ENCODE measurements at regions not wholly inside any gene's neighbourhood (a gene's known extent, or its start where the extent isn't known, plus 50 kb on each side); places are given as distances from the start of the nearest gene placed in this dataset.

DNA sequence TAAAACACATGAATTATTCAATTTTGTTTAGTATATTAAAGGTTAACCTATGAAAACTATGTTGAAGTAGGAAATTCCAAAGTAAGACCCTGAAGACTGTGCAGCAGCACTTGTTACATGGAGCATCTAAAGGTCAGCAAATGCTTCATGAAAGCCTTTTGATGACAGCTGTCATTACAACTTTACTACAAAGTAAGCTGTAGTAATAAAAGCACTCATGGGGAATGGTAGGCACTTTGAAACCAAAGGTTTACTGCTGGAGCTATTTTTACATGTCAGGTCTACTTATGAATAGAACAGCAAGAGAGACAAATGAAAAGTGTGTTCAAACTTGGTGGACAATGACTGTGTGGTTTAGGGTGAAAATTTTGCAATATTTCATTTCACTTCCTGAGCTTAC is 672.5 kb upstream of the PCDH20 start:
- Histone ChIP-seq H2BK20ac (ENCODE audit: low read depth, low read length, poor library complexity, severe bottlenecking) (no peak overlapping the region), H3K79me2 (ENCODE audit: insufficient read depth, low read length) (no peaks in the 10 kb centered on the region), H3K18ac (ENCODE audit: insufficient read length, low read depth, low read length) (no peak overlapping the region), H3K4me1 (ENCODE audit: insufficient read depth, low read length) (no peaks in the 10 kb centered on the region), H3K9ac (ENCODE audit: extremely low read depth, insufficient read length, low read length) (no peak overlapping the region), H2BK5ac (ENCODE audit: insufficient read length, low read length) (no peak overlapping the region), H3K79me1 (ENCODE audit: insufficient read depth, low read depth, low read length, poor library complexity, severe bottlenecking) (no peaks in the 10 kb centered on the region), H2AK5ac (ENCODE audit: insufficient read length, low read length) (no peak overlapping the region), H3K4me2 (ENCODE audit: insufficient read depth, insufficient read length, low read length) (no peak overlapping the region), H3T11ph (ENCODE audit: low read length) (no peak overlapping the region), H3K4ac (ENCODE audit: low read depth, low read length) (no peak overlapping the region), H3K27ac (ENCODE audit: insufficient read length, low read depth, low read length) (no peak overlapping the region), H3K23ac (ENCODE audit: insufficient read length, low read depth, low read length) (no peak overlapping the region), H4K8ac (replicated peaks; ENCODE audit: insufficient read length, low read depth, low read length) (no peak overlapping the region), H4K5ac (ENCODE audit: insufficient read length, low read depth, low read length) (no peak overlapping the region), H4K91ac (ENCODE audit: insufficient read length, low read depth, low read length) (no peak overlapping the region), H2BK15ac (ENCODE audit: low read depth, low read length) (no peak overlapping the region), H2AFZ (ENCODE audit: low read length) (no peak overlapping the region), H4K20me1 (ENCODE audit: control insufficient read depth, insufficient read depth, insufficient read length) (no peaks in the 10 kb centered on the region), H3K56ac (ENCODE audit: insufficient read length, low read depth, low read length) (no peak overlapping the region), H3K14ac (ENCODE audit: insufficient read depth, low read length) (no peak overlapping the region), H3K27me3 (ENCODE audit: insufficient read depth, low read length) (no peaks in the 10 kb centered on the region), H2BK12ac (ENCODE audit: insufficient read length, low read depth, low read length) (no peak overlapping the region), H2BK120ac (ENCODE audit: low read depth, low read length, poor library complexity, severe bottlenecking) (no peak overlapping the region), H3K9me3 (ENCODE audit: control insufficient read depth, low read depth, low read length) (no peaks in the 10 kb centered on the region), H3K23me2 (ENCODE audit: insufficient read length, low read depth, low read length, poor library complexity, severe bottlenecking) (no peaks in the 10 kb centered on the region)
- H3K36me3 Mint-ChIP-seq (ENCODE audit: insufficient read depth in 1 of 3, low read depth in 3 of 3) = no peaks in the 10 kb centered on the region
- H3K4me1 Mint-ChIP-seq = peaks cover 11% of the 10 kb centered on the region in 2 experiments
- H3K4me3 Mint-ChIP-seq = no peak overlapping the region
- DNase-seq = no peak
- no peaks in the 10 kb centered on the region for H3K9me3 Mint-ChIP-seq
- TF ChIP-seq, protein P1, sequence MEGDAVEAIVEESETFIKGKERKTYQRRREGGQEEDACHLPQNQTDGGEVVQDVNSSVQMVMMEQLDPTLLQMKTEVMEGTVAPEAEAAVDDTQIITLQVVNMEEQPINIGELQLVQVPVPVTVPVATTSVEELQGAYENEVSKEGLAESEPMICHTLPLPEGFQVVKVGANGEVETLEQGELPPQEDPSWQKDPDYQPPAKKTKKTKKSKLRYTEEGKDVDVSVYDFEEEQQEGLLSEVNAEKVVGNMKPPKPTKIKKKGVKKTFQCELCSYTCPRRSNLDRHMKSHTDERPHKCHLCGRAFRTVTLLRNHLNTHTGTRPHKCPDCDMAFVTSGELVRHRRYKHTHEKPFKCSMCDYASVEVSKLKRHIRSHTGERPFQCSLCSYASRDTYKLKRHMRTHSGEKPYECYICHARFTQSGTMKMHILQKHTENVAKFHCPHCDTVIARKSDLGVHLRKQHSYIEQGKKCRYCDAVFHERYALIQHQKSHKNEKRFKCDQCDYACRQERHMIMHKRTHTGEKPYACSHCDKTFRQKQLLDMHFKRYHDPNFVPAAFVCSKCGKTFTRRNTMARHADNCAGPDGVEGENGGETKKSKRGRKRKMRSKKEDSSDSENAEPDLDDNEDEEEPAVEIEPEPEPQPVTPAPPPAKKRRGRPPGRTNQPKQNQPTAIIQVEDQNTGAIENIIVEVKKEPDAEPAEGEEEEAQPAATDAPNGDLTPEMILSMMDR (conservative IDR thresholded peaks at IDR 0.05) = no peak
- H3K27me3 Mint-ChIP-seq (ENCODE audit: low read depth) = no peaks in the 10 kb centered on the region
- H3K27ac Mint-ChIP-seq = no peak overlapping the region
